AG04450 (cell line): ENCODE measurements at regions not wholly inside any gene's neighbourhood (a gene's known extent, or its start where the extent isn't known, plus 50 kb on each side); places are given as distances from the start of the nearest gene placed in this dataset.

Experiments
- CTCF ChIA-PET: fragments of 300-600, 350-600 bp; formaldehyde crosslinking; extraction: SDS; loops from one replicate; lab custom pipeline; 2022; ENCODE audit warnings: antibody characterized with exemption, inconsistent platforms; lab: Charles Lee
- POLR2A ChIA-PET: fragments of 350-600 bp; formaldehyde crosslinking; extraction: SDS; loops from one replicate; lab custom pipeline; 2021; ENCODE audit warnings: antibody characterized with exemption, inconsistent platforms; lab: Yijun Ruan, JAX
- DNase-seq: peaks from one replicate; pipeline ENCODE4 v3.0.0-alpha.2; 2011; ENCODE audit warnings: low read depth, low spot score
- H3K27ac ChIP-seq: one replicate; pipeline ENCODE4 v1.5.1; 2012; ENCODE audit warnings: low read depth, low read length, control low read depth
- H3K27me3 ChIP-seq: one replicate; pipeline ENCODE4 v1.6.0; 2012; ENCODE audit warnings: low read length; ENCODE audit not compliant: control insufficient read depth, insufficient read depth
- H3K4me3 ChIP-seq: 2 replicates; pipeline ENCODE4 v1.5.1; 2011; ENCODE audit warnings: mild to moderate bottlenecking, low read depth, low read length, control low read depth
- H3K9me3 ChIP-seq: 2 replicates; pipeline ENCODE4 v1.5.1; 2012; ENCODE audit warnings: low read length; ENCODE audit not compliant: control insufficient read depth, insufficient read depth
- TF ChIP-seq, protein P1 (sequence below): IDR thresholded peaks from 2 replicates; pipeline ENCODE4 v1.5.1; 2011; ENCODE audit warnings: low read depth, low read length, control low read depth, inconsistent platforms

DNA sequence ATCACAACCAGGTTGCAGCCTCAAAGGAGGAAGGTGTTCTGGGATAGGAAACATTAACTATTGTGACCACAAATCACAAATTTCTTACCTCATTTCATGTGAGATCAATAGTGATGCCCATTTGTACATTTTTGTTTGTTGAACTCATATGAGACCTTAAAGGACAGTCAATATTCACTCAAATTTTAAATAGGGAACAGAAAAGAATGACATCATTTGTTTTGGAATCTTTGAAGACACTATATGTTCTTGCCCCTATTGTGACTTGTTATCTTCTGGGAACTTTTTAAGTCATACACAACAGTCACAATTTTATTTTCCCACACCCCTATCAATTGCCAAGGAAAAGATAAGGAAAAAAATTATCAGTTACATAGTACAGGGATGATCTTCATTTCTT is 346.5 kb downstream of the ARAP2 start:
- Histone ChIP-seq H3K27me3 (no peaks in the 10 kb centered on the region), H3K4me3 (no peak overlapping the region), H3K9me3 (peaks cover 12% of the 10 kb centered on the region; the same call in 1 of the 2 replicates), H3K27ac (no peak overlapping the region)
- POLR2A ChIA-PET = no interaction called here
- CTCF ChIA-PET = no interaction called here
- TF ChIP-seq, protein P1, sequence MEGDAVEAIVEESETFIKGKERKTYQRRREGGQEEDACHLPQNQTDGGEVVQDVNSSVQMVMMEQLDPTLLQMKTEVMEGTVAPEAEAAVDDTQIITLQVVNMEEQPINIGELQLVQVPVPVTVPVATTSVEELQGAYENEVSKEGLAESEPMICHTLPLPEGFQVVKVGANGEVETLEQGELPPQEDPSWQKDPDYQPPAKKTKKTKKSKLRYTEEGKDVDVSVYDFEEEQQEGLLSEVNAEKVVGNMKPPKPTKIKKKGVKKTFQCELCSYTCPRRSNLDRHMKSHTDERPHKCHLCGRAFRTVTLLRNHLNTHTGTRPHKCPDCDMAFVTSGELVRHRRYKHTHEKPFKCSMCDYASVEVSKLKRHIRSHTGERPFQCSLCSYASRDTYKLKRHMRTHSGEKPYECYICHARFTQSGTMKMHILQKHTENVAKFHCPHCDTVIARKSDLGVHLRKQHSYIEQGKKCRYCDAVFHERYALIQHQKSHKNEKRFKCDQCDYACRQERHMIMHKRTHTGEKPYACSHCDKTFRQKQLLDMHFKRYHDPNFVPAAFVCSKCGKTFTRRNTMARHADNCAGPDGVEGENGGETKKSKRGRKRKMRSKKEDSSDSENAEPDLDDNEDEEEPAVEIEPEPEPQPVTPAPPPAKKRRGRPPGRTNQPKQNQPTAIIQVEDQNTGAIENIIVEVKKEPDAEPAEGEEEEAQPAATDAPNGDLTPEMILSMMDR = no peak
- no peak for DNase-seq

GRCh38 chr4:35900286-35901243 is 343.7 kb downstream of the ARAP2 start:
- DNase-seq = no peak
- ChIA-PET POLR2A (no interaction called here), CTCF (no interaction called here)
- H3K27ac ChIP-seq = no peak overlapping the region
- no peaks in the 10 kb centered on the region for H3K27me3 ChIP-seq
- TF ChIP-seq, protein P1 = no peak
- no peak overlapping the region for H3K4me3 ChIP-seq
- peaks cover 16% of the 10 kb centered on the region; the same call in 1 of the 2 replicates for H3K9me3 ChIP-seq

GRCh38 chr4:35912174-35912573 is 332.1 kb downstream of the ARAP2 start:
- TF ChIP-seq, protein P1 = no peak
- no peak overlapping the region for H3K4me3 ChIP-seq
- ChIA-PET CTCF (no interaction called here), POLR2A (no interaction called here)
- H3K27ac ChIP-seq = no peak overlapping the region
- DNase-seq = no peak
- H3K9me3 ChIP-seq = peaks cover 8% of the 10 kb centered on the region; the same call in 1 of the 2 replicates
- H3K27me3 ChIP-seq = no peaks in the 10 kb centered on the region

GRCh38 chr4:35918491-35918977 is 325.8 kb downstream of the ARAP2 start:
- Histone ChIP-seq H3K27me3 (no peaks in the 10 kb centered on the region), H3K27ac (no peak overlapping the region), H3K9me3 (no peaks in the 10 kb centered on the region; the same call in 1 of the 2 replicates), H3K4me3 (no peak overlapping the region)
- TF ChIP-seq, protein P1 = no peak
- no peak for DNase-seq
- ChIA-PET CTCF (no interaction called here), POLR2A (no interaction called here)

- Histone ChIP-seq H3K4me3 (no peak overlapping the region), H3K9me3 (peaks cover 2% of the 10 kb centered on the region; the same call in 1 of the 2 replicates), H3K27ac (no peak overlapping the region), H3K27me3 (no peaks in the 10 kb centered on the region)
- CTCF ChIA-PET = no interaction called here
- DNase-seq = no peak
- POLR2A ChIA-PET = no interaction called here
- TF ChIP-seq, protein P1 = no peak
These were observed 318.5 kb downstream of the ARAP2 start for GRCh38 chr4:35925806-35926205.
